HEK293 (cell line): ENCODE measurements at regions not wholly inside any gene's neighbourhood (a gene's known extent, or its start where the extent isn't known, plus 50 kb on each side); places are given as distances from the start of the nearest gene placed in this dataset.

ENCODE experiments used
- CTCF ChIA-PET: fragments of 350-600 bp; formaldehyde crosslinking; extraction: SDS; loops from one replicate; lab custom pipeline; 2021; ENCODE audit warnings: antibody characterized with exemption; lab: Yijun Ruan, JAX
- POLR2A ChIA-PET: fragments of 300-600 bp; formaldehyde crosslinking; extraction: SDS; loops from one replicate; lab custom pipeline; 2020; ENCODE audit warnings: antibody characterized with exemption, inconsistent platforms; lab: Yijun Ruan, JAX
- H3K27ac ChIP-seq: fragments of 200-500 bp; sonication (Bioruptor generic); 2 replicates; pipeline ENCODE4 v1.5.1; 2014; ENCODE audit warnings: low read depth, low read length, control low read depth, inconsistent platforms; ENCODE audit errors: extremely low read depth
- H3K36me3 ChIP-seq, 2 experiments: fragments of 200-500 bp in 1 of 2; sonication (Bioruptor generic) in 1 of 2; 1 replicate in 1 of 2; 2 replicates in 1 of 2; pipeline ENCODE4 v1.5.1; 2014 to 2017; ENCODE audit warnings: inconsistent platforms in 2 of 2, low read length in 2 of 2; ENCODE audit not compliant: control insufficient read depth in 2 of 2, insufficient read depth in 1 of 2
- H3K4me1 ChIP-seq: fragments of 200-500 bp; sonication (Bioruptor generic); 2 replicates; pipeline ENCODE4 v1.5.1; 2014; ENCODE audit warnings: mild to moderate bottlenecking, low read length, inconsistent platforms; ENCODE audit not compliant: control insufficient read depth, insufficient read depth
- H3K4me3 ChIP-seq: 2 replicates; pipeline ENCODE4 v1.5.1; 2011; ENCODE audit warnings: low read depth, mild to moderate bottlenecking, control low read depth, low read length, moderate library complexity
- H3K9me3 ChIP-seq: fragments of 200-500 bp; sonication (Bioruptor generic); 2 replicates; pipeline ENCODE4 v1.5.1; 2014; ENCODE audit warnings: low read depth, low read length, inconsistent platforms; ENCODE audit not compliant: control insufficient read depth, insufficient read depth
- EGR2 ChIP-seq: fragments of 450-650 bp; formaldehyde crosslinking; IDR thresholded peaks from 2 replicates; pipeline ENCODE4 v1.5.1; 2016; ENCODE audit warnings: low read depth, missing biosample characterization, missing genetic modification characterization
- GLI4 ChIP-seq: fragments of 450-650 bp; formaldehyde crosslinking; IDR thresholded peaks from 2 replicates; pipeline ENCODE4 v1.5.1; 2016; ENCODE audit warnings: missing biosample characterization, missing genetic modification characterization
- GLIS2 ChIP-seq: fragments of 450-650 bp; formaldehyde crosslinking; IDR thresholded peaks from 2 replicates; pipeline ENCODE4 v1.5.1; 2016; ENCODE audit warnings: missing biosample characterization, missing genetic modification characterization
- KLF10 ChIP-seq: fragments of 450-650 bp; IDR thresholded peaks from 2 replicates; pipeline ENCODE4 v1.5.1; 2018; ENCODE audit warnings: missing biosample characterization, mild to moderate bottlenecking, missing genetic modification characterization
- KLF16 ChIP-seq: fragments of 450-650 bp; formaldehyde crosslinking; IDR thresholded peaks from 2 replicates; pipeline ENCODE4 v1.5.1; 2017; ENCODE audit warnings: missing biosample characterization, missing genetic modification characterization
- KLF8 ChIP-seq: fragments of 450-650 bp; formaldehyde crosslinking; IDR thresholded peaks from 2 replicates; pipeline ENCODE4 v1.5.1; 2016; ENCODE audit warnings: missing biosample characterization, missing genetic modification characterization
- PRDM1 ChIP-seq: fragments of 450-650 bp; formaldehyde crosslinking; IDR thresholded peaks from 2 replicates; pipeline ENCODE4; 2016; ENCODE audit warnings: missing biosample characterization, missing genetic modification characterization
- SP2 ChIP-seq: fragments of 450-650 bp; formaldehyde crosslinking; IDR thresholded peaks from 2 replicates; pipeline ENCODE4 v1.5.1; 2016; ENCODE audit warnings: missing biosample characterization, missing genetic modification characterization
- ZBTB48 ChIP-seq: fragments of 450-650 bp; formaldehyde crosslinking; IDR thresholded peaks from 2 replicates; pipeline ENCODE4 v1.5.1; 2016; ENCODE audit warnings: missing biosample characterization, missing genetic modification characterization
- ZEB2 ChIP-seq: fragments of 450-650 bp; formaldehyde crosslinking; IDR thresholded peaks from 2 replicates; pipeline ENCODE4 v1.5.1; 2016; ENCODE audit warnings: missing biosample characterization, missing genetic modification characterization
- ZFP3 ChIP-seq: fragments of 450-650 bp; formaldehyde crosslinking; IDR thresholded peaks from 2 replicates; pipeline ENCODE4 v1.5.1; 2016; ENCODE audit warnings: low read depth, missing biosample characterization, missing genetic modification characterization
- ZFP37 ChIP-seq: fragments of 450-650 bp; formaldehyde crosslinking; IDR thresholded peaks from 2 replicates; pipeline ENCODE4 v1.5.1; 2016; ENCODE audit warnings: missing biosample characterization, missing genetic modification characterization
- ZNF24 ChIP-seq: fragments of 450-650 bp; formaldehyde crosslinking; IDR thresholded peaks from 2 replicates; pipeline ENCODE4 v1.5.1; 2016; ENCODE audit warnings: missing biosample characterization, missing genetic modification characterization
- ZNF280C ChIP-seq: fragments of 450-650 bp; formaldehyde crosslinking; IDR thresholded peaks from 2 replicates; pipeline ENCODE4 v1.5.1; 2016; ENCODE audit warnings: missing biosample characterization, missing genetic modification characterization
- ZNF292 ChIP-seq: fragments of 450-650 bp; formaldehyde crosslinking; IDR thresholded peaks from 2 replicates; pipeline ENCODE4 v1.5.1; 2016; ENCODE audit warnings: low read depth, missing biosample characterization, missing genetic modification characterization, borderline replicate concordance
- ZNF335 ChIP-seq: fragments of 450-650 bp; formaldehyde crosslinking; conservative IDR thresholded peaks from 2 replicates; pipeline ENCODE4 v1.5.1; 2016; ENCODE audit warnings: missing biosample characterization, missing genetic modification characterization
- ZNF341 ChIP-seq: fragments of 450-650 bp; formaldehyde crosslinking; IDR thresholded peaks from 2 replicates; pipeline ENCODE4; 2016; ENCODE audit warnings: low read depth, missing biosample characterization, missing genetic modification characterization
- ZNF366 ChIP-seq: fragments of 450-650 bp; formaldehyde crosslinking; conservative IDR thresholded peaks from 2 replicates; pipeline ENCODE4 v1.5.1; 2016; ENCODE audit warnings: missing biosample characterization, missing genetic modification characterization
- ZNF394 ChIP-seq: fragments of 450-650 bp; formaldehyde crosslinking; IDR thresholded peaks from 2 replicates; pipeline ENCODE4 v1.5.1; 2016; ENCODE audit warnings: missing biosample characterization, missing genetic modification characterization, mild to moderate bottlenecking, moderate library complexity, borderline replicate concordance
- ZNF426 ChIP-seq: fragments of 450-650 bp; formaldehyde crosslinking; IDR thresholded peaks from 2 replicates; pipeline ENCODE4 v1.5.1; 2017; ENCODE audit warnings: missing biosample characterization, missing genetic modification characterization, mild to moderate bottlenecking, inconsistent platforms, moderate library complexity
- ZNF530 ChIP-seq: fragments of 450-650 bp; formaldehyde crosslinking; IDR thresholded peaks from 2 replicates; pipeline ENCODE4 v1.5.1; 2016; ENCODE audit warnings: low read depth, missing biosample characterization, missing genetic modification characterization
- ZNF549 ChIP-seq: fragments of 450-650 bp; IDR thresholded peaks from 2 replicates; pipeline ENCODE4 v1.5.1; 2018; ENCODE audit warnings: missing biosample characterization, missing genetic modification characterization, mild to moderate bottlenecking, inconsistent platforms, moderate library complexity
- ZNF660 ChIP-seq: fragments of 450-650 bp; IDR thresholded peaks from 2 replicates; pipeline ENCODE4 v1.5.1; 2018; ENCODE audit warnings: missing biosample characterization, mild to moderate bottlenecking, missing genetic modification characterization
- ZNF670 ChIP-seq: fragments of 450-650 bp; formaldehyde crosslinking; IDR thresholded peaks from 2 replicates; pipeline ENCODE4 v1.5.1; 2016; ENCODE audit warnings: missing biosample characterization, missing genetic modification characterization, low read depth
- ZNF768 ChIP-seq: fragments of 450-650 bp; formaldehyde crosslinking; IDR thresholded peaks from 2 replicates; pipeline ENCODE4 v1.5.1; 2018; ENCODE audit warnings: missing biosample characterization, mild to moderate bottlenecking, missing genetic modification characterization
- TF ChIP-seq, protein P1 (sequence below): fragments of 450-650 bp; formaldehyde crosslinking; optimal IDR thresholded peaks from 2 replicates; pipeline ENCODE3; 2016; ENCODE audit warnings: missing biosample characterization, mild to moderate bottlenecking, missing genetic modification characterization
- TF ChIP-seq, protein P2 (sequence below): fragments of 450-650 bp; formaldehyde crosslinking; IDR thresholded peaks from 2 replicates; pipeline ENCODE4 v1.5.1; 2016; ENCODE audit warnings: missing biosample characterization, missing genetic modification characterization
- TF ChIP-seq, protein P3 (sequence below): fragments of 450-650 bp; formaldehyde crosslinking; IDR thresholded peaks from 2 replicates; pipeline ENCODE4 v1.5.1; 2016; ENCODE audit warnings: missing biosample characterization, missing genetic modification characterization

DNA sequence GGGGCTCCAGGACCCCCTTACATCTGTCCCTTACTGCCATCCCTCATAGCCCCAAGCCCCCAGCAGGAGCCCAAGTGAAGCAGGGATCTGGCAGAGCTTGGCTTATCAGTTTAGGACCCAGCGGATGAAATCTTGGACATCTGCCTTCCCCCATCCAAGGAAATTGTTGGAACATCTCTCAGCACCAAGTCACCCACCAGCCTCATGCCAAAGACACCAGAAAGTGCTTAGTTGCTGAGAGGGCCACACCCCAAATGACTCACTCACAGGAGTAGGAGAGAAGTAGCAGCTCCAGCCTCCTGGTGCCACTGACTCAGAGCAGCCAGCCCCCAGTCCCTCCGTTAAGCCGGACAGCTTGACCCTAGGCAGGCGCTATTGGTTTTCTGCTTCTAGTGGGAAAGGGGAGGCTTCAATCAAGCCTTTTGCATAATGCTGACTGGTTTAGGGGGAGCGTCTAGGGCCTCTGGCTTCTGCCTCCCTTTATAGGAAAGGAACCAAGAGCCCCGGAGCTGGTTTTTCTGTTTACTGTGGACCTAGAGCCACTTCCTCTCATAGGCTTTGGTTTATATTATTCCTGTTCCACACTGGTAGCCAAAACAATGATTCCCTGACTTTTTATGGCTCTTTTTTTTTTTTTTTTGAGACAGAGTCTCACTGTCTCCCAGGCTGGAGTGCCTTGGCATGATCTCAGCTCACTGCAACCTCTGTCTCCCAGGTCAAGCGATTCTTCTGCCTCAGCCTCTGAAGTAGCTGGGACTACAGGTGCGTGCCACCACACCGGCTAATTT lies 114.2 kb upstream of the IPO9 start:
- Histone ChIP-seq H3K9me3 (no peaks in the 10 kb centered on the region), H3K27ac (peak overlapping the region; percentile 25; the same call in 1 of the 2 replicates), H3K4me3 (no peak overlapping the region), H3K4me1 (peaks cover 17% of the 10 kb centered on the region), H3K36me3 (peaks cover 0 to 6% of the 10 kb centered on the region in 2 experiments; a peak in 1 of 3 replicates)
- CTCF ChIA-PET: interaction anchor here (0.6 to 20.2 kb wide), 7 partner anchors 8 to 205 kb away, joined by 3 to 593 read pairs (median 3); no protein-coding TSS in a partner anchor
- POLR2A ChIA-PET: interaction anchor here (0.7 to 1.7 kb wide), 7 partner anchors 9 to 129 kb away, joined by 3 to 5 read pairs (median 4); no protein-coding TSS in a partner anchor
- TF ChIP-seq ZNF530 (no peak), ZNF366 (tag by site-specific recombination) (peak; percentile 60; the same call in 1 of the 2 replicates), PRDM1 (tag by site-specific recombination) (peak; percentile 58; the same call in 1 of the 2 replicates), GLI4 (no peak), ZEB2 (tag by site-specific recombination) (peak; percentile 81), ZNF24 (tag by site-specific recombination) (peak; percentile 52; the same call in 1 of the 2 replicates), ZNF660 (tag by site-specific recombination) (peak; percentile 89), ZFP3 (tag by site-specific recombination) (no peak), ZNF426 (tag by site-specific recombination) (no peak), GLIS2 (peak; percentile 43), ZNF280C (no peak), ZBTB48 (tag by site-specific recombination) (0 out of 2 replicates have a peak, but pooled peaks have one; percentile 11), ZNF292 (tag by site-specific recombination) (no peak), SP2 (peak; percentile 29), ZNF768 (tag by site-specific recombination) (no peak), KLF10 (peak; percentile 94), EGR2 (tag by site-specific recombination) (0 out of 2 replicates have a peak, but pooled peaks have one; percentile 34), ZNF335 (tag by site-specific recombination) (0 out of 2 replicates have a peak, but pooled peaks have one; percentile 30), ZNF670 (tag by site-specific recombination) (no peak), KLF16 (tag by site-specific recombination) (peak; percentile 47; the same call in 1 of the 2 replicates), ZNF341 (tag by site-specific recombination) (peak; percentile 58), ZNF394 (peak; percentile 92), ZNF549 (tag by site-specific recombination) (no peak), KLF8 (tag by site-specific recombination) (peak; percentile 65; the same call in 1 of the 2 replicates), ZFP37 (peak; percentile 57; the same call in 1 of the 2 replicates)
- TF ChIP-seq, protein P1, sequence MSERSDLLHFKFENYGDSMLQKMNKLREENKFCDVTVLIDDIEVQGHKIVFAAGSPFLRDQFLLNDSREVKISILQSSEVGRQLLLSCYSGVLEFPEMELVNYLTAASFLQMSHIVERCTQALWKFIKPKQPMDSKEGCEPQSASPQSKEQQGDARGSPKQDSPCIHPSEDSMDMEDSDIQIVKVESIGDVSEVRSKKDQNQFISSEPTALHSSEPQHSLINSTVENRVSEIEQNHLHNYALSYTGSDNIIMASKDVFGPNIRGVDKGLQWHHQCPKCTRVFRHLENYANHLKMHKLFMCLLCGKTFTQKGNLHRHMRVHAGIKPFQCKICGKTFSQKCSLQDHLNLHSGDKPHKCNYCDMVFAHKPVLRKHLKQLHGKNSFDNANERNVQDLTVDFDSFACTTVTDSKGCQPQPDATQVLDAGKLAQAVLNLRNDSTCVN: no peak
- TF ChIP-seq, protein P2, sequence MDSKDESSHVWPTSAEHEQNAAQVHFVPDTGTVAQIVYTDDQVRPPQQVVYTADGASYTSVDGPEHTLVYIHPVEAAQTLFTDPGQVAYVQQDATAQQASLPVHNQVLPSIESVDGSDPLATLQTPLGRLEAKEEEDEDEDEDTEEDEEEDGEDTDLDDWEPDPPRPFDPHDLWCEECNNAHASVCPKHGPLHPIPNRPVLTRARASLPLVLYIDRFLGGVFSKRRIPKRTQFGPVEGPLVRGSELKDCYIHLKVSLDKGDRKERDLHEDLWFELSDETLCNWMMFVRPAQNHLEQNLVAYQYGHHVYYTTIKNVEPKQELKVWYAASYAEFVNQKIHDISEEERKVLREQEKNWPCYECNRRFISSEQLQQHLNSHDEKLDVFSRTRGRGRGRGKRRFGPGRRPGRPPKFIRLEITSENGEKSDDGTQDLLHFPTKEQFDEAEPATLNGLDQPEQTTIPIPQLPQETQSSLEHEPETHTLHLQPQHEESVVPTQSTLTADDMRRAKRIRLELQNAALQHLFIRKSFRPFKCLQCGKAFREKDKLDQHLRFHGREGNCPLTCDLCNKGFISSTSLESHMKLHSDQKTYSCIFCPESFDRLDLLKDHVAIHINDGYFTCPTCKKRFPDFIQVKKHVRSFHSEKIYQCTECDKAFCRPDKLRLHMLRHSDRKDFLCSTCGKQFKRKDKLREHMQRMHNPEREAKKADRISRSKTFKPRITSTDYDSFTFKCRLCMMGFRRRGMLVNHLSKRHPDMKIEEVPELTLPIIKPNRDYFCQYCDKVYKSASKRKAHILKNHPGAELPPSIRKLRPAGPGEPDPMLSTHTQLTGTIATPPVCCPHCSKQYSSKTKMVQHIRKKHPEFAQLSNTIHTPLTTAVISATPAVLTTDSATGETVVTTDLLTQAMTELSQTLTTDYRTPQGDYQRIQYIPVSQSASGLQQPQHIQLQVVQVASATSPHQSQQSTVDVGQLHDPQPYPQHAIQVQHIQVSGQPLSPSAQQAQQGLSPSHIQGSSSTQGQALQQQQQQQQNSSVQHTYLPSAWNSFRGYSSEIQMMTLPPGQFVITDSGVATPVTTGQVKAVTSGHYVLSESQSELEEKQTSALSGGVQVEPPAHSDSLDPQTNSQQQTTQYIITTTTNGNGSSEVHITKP: peak; percentile 99
- TF ChIP-seq, protein P3, sequence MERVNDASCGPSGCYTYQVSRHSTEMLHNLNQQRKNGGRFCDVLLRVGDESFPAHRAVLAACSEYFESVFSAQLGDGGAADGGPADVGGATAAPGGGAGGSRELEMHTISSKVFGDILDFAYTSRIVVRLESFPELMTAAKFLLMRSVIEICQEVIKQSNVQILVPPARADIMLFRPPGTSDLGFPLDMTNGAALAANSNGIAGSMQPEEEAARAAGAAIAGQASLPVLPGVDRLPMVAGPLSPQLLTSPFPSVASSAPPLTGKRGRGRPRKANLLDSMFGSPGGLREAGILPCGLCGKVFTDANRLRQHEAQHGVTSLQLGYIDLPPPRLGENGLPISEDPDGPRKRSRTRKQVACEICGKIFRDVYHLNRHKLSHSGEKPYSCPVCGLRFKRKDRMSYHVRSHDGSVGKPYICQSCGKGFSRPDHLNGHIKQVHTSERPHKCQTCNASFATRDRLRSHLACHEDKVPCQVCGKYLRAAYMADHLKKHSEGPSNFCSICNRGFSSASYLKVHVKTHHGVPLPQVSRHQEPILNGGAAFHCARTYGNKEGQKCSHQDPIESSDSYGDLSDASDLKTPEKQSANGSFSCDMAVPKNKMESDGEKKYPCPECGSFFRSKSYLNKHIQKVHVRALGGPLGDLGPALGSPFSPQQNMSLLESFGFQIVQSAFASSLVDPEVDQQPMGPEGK (tag by site-specific recombination): peak; percentile 89
